C4-2B (cell line): ENCODE measurements at regions not wholly inside any gene's neighbourhood (a gene's known extent, or its start where the extent isn't known, plus 50 kb on each side); places are given as distances from the start of the nearest gene placed in this dataset.

Source experiments
- H3K27ac ChIP-seq: fragments of 450-650 bp; 2 replicates; pipeline ENCODE4 v1.5.1; 2017
- ZFX ChIP-seq: fragments of 450-650 bp; IDR thresholded peaks from 2 replicates; pipeline ENCODE4 v1.6.1; 2017
- TF ChIP-seq, protein P1 (sequence below): fragments of 450-650 bp; conservative IDR thresholded peaks from 2 replicates; pipeline ENCODE4 v1.5.1; 2017; ENCODE audit warnings: mild to moderate bottlenecking

DNA sequence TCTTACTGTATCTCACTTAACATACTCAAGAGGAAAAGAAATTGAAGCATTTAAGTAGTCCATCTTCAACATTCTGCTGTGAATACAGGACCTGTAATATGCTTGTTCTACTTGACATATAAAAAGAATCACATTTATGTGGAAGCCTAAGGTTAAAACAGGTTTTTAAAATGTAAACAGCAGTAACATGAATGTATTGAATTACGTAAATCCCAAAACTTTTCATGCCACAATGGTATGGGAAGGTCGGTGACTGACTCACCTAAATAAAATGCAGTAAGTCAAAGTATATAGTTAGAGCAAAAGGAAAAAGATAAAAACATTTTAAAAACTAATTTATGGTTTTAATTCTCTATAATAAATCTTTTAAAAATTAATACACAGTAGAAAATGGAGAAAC is 115.7 kb upstream of the TJP1 start:
- no peak overlapping the region for H3K27ac ChIP-seq
- no peak for TF ChIP-seq ZFX
- TF ChIP-seq, protein P1, sequence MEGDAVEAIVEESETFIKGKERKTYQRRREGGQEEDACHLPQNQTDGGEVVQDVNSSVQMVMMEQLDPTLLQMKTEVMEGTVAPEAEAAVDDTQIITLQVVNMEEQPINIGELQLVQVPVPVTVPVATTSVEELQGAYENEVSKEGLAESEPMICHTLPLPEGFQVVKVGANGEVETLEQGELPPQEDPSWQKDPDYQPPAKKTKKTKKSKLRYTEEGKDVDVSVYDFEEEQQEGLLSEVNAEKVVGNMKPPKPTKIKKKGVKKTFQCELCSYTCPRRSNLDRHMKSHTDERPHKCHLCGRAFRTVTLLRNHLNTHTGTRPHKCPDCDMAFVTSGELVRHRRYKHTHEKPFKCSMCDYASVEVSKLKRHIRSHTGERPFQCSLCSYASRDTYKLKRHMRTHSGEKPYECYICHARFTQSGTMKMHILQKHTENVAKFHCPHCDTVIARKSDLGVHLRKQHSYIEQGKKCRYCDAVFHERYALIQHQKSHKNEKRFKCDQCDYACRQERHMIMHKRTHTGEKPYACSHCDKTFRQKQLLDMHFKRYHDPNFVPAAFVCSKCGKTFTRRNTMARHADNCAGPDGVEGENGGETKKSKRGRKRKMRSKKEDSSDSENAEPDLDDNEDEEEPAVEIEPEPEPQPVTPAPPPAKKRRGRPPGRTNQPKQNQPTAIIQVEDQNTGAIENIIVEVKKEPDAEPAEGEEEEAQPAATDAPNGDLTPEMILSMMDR = no peak

GRCh38 chr15:29936353-29937049 is 114.2 kb upstream of the TJP1 start:
- H3K27ac ChIP-seq = no peak overlapping the region
- TF ChIP-seq, protein P1 = no peak
- no peak for TF ChIP-seq ZFX

DNA sequence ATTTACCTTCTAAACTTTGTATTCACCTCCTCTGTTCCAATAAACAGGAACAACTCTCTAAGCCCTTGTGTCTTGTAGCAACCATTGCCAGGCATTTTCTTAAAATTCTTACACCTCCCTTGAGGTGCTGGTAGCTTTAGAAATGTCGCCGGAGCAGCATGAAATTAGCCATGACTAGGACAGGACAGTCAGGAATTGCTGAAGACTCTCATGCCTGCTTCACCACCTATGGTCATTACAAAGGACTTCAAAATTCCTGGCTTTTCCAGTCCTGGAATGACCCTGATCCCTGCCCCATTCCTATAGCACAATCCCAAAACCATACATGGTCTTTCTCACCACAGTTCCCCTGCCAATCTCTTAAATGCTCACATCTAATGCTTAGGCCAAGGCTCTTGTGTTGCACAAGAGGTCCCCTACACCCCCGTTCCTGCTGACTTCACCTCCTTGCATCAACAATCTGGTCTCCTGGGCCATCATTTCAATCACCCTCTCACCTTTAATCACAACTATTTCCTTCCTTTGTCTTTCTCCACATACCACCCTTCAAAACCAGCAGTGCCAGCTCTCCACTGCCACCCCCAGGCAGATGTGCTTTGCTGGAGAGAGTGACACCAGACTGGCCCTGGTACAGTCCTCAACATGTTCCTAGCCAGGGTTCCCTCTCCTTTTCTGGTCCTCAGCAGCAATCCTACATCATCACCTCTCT is 113.2 kb upstream of the TJP1 start:
- no peak for TF ChIP-seq ZFX
- TF ChIP-seq, protein P1 = peak; percentile 24
- H3K27ac ChIP-seq = no peak overlapping the region

DNA sequence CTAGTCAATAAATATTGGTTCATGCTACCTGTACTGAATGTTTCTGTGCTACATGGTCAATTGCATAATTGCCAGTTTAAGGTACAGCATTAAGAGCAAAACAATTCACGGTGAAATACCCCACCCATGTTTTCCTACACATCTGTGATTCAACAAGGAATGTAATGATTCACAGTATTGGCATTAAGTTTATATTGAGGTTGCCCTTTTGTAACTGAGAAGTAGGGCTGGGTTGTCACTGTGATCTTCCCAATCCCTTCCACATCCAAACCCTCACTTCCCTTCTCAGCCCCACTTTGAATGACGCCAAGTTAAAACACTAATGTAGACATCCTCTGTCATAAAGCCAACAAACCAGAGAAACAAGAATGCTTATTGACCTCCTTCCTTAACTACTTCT is 112.0 kb upstream of the TJP1 start:
- H3K27ac ChIP-seq = no peak overlapping the region
- TF ChIP-seq, protein P1 = no peak
- no peak for TF ChIP-seq ZFX

DNA sequence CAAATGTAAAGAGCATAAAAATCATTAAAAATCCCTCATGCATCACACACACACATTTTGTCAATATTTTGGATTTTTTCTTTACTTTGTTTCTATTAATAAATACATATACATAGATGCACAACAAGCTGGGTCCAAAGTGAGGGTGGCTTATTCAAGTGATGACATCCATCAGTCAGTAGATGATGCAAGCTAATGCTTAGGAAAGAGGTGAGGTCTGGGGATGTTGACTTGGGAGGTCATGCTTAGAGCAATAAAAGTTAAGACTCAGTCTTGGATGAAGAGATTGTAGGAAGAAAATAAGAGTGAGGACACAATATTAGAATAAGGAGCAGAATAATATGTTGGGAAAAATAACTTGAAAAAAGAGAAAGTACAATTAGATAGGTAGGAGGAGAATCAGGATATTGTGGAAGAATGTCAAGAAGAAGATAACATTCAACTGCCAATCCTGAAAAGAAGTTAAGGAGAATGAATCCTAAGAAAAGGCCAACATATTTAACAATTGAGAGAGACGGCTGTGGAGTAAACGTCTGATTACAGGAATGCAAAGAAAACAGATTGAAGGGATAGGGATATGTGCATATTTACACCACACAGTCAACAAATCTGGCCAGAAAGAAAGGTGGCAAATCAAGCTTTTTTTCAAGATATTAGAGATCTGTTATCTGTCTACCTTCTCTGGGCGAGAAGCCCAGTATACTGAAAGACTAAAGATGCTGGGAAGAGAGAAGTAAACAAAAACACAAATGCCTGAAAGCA is 111.0 kb upstream of the TJP1 start:
- TF ChIP-seq, protein P1 = no peak
- no peak for TF ChIP-seq ZFX
- no peak overlapping the region for H3K27ac ChIP-seq

- H3K27ac ChIP-seq = no peak overlapping the region
- TF ChIP-seq ZFX = no peak
- TF ChIP-seq, protein P1 = peak; percentile 40
Measured at GRCh38 chr15:29926083-29926388, 103.8 kb upstream of the TJP1 start.
